ENCODE measurements at regions not wholly inside any gene's neighbourhood (a gene's known extent, or its start where the extent isn't known, plus 50 kb on each side); places are given as distances from the start of the nearest gene placed in this dataset.

DNA sequence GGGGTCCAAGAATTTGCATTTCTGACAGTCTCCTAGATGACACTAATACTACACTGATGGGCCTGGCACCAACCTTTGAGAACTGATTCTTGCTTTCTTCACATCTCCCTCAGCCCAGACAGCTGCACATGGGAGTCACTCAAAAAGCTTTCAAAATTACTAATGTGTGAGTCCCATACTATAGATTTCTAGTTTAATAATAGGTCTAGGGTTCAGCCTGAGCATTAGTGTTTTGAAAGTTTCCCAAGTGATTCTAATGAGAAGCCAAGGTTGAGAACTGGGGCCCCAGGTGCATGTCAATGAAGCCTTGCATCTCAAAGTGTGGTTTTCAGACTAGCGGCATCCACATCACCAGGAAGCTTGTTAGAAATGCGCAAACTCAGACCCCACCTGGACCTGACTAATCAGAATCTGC, 159.9 kb upstream of the CMC1 start:
- no peak overlapping the region for H3K27ac ChIP-seq
- ATAC-seq (no peak), DNase-seq (no peak)
- no peaks in the 10 kb centered on the region for H3K9me3 ChIP-seq
- no peaks in the 10 kb centered on the region for H3K4me1 ChIP-seq
- H3K4me3 ChIP-seq = no peak overlapping the region
- WGBS, 3 donors = 77 to 87% (median 81%) methylated on average over 2 of the region's 2 CpGs
- no peaks in the 10 kb centered on the region for H3K27me3 ChIP-seq (ENCODE audit: insufficient read depth in 3 of 3, low read length in 2 of 3)
- H3K36me3 ChIP-seq (ENCODE audit: insufficient read depth in 1 of 2, low read depth in 1 of 2) = no peaks in the 10 kb centered on the region
- intact Hi-C loops (cut with DNase I) = no loop called here
- TF ChIP-seq, protein P1, sequence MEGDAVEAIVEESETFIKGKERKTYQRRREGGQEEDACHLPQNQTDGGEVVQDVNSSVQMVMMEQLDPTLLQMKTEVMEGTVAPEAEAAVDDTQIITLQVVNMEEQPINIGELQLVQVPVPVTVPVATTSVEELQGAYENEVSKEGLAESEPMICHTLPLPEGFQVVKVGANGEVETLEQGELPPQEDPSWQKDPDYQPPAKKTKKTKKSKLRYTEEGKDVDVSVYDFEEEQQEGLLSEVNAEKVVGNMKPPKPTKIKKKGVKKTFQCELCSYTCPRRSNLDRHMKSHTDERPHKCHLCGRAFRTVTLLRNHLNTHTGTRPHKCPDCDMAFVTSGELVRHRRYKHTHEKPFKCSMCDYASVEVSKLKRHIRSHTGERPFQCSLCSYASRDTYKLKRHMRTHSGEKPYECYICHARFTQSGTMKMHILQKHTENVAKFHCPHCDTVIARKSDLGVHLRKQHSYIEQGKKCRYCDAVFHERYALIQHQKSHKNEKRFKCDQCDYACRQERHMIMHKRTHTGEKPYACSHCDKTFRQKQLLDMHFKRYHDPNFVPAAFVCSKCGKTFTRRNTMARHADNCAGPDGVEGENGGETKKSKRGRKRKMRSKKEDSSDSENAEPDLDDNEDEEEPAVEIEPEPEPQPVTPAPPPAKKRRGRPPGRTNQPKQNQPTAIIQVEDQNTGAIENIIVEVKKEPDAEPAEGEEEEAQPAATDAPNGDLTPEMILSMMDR (IDR thresholded peaks at IDR 0.05) = no peak

DNA sequence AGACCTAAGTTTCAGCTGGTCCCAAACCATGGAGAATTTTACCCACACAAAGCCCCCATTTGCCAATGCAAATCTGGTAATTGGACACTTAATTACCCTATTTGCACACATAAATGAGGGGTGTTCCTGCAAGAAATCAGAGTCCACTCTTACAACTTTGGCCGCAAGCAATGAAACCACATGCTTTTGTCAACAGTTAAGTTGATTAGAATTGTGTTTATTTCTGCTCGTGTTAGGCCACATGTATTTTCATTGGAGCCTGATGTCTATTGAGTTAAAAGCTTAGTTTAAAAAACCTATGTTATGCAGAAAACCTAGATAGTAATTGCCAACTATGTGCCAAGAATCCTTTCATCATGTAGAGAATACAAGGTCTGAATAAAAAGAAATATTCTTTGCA, 153.8 kb upstream of the CMC1 start:
- Histone ChIP-seq H3K36me3 (ENCODE audit: insufficient read depth in 1 of 2, low read depth in 1 of 2) (no peaks in the 10 kb centered on the region), H3K9me3 (no peaks in the 10 kb centered on the region), H3K4me1 (no peaks in the 10 kb centered on the region), H3K27ac (no peak overlapping the region), H3K27me3 (ENCODE audit: insufficient read depth in 3 of 3, low read length in 2 of 3) (no peaks in the 10 kb centered on the region), H3K4me3 (no peak overlapping the region)
- intact Hi-C loops (cut with DNase I) = no loop called here
- 82 to 88% (median 83%) methylated on average over 2 of the region's 2 CpGs for WGBS, 3 donors
- TF ChIP-seq, protein P1 (IDR thresholded peaks at IDR 0.05) = no peak
- DNase-seq (no peak), ATAC-seq (no peak)

DNA sequence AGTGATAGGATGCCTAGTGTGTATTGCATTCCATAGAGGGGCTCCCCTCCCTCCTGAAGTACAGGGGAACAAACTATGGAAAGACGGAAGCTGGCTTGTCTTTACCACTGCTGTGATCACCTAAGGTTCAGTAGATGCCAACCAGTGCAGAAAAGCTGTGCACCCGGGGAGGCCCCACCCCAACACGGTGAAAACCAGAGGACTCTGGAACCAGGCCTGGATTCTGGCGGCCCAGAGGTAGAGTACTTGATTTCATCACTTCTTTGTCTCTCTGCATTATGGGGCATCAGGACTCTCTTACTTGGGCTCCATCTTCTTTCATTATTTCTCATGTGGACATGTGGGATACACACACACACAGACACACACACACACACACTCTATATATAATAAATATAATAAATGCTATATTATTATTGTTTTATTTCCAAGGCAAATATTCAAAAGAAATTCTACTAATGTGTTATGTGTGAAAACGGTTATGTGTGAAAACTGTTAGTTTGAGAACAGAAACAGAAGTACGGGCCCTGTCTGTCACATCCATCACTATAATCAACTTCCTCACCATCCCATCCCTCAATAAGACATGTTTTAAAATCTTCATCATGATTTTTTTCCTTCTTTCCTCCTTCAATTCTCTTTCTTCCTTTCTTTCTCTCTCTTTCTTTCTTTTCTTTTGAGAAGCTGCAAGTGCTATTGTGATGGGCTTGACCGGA, 152.4 kb upstream of the CMC1 start:
- Histone ChIP-seq H3K4me3 (no peak overlapping the region), H3K27me3 (ENCODE audit: insufficient read depth in 3 of 3, low read length in 2 of 3) (no peaks in the 10 kb centered on the region), H3K4me1 (no peaks in the 10 kb centered on the region), H3K9me3 (no peaks in the 10 kb centered on the region), H3K36me3 (ENCODE audit: insufficient read depth in 1 of 2, low read depth in 1 of 2) (no peaks in the 10 kb centered on the region), H3K27ac (no peak overlapping the region)
- 87 to 90% (median 88%) methylated on average over 7 of the region's 7 CpGs for WGBS, 3 donors
- ATAC-seq = no peak
- intact Hi-C loops (cut with DNase I) = no loop called here
- DNase-seq = no peak
- TF ChIP-seq, protein P1 (IDR thresholded peaks at IDR 0.05) = no peak

DNA sequence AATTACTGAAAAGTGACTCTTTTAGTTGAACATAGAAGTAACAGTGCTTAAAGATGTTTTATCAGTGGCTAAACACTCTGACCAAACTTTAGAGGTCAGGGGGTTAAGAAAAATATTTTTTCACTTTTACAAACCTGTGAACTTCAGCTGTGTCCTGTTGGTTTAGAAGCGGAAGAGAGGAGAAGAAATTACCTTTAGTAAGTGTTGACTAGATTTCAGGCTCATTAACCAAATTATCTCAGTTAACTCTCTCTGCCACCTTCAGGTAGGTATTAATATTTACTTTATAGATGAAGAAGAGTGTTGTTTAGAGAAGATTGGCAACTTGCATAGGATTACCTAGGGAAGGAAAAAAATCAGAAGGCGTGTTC, 151.9 kb upstream of the CMC1 start:
- DNase-seq (no peak), ATAC-seq (no peak)
- WGBS, 3 donors = 88 to 91% (median 90%) methylated on average over 2 of the region's 2 CpGs
- no peaks in the 10 kb centered on the region for H3K27me3 ChIP-seq (ENCODE audit: insufficient read depth in 3 of 3, low read length in 2 of 3)
- H3K4me1 ChIP-seq = no peaks in the 10 kb centered on the region
- no peak overlapping the region for H3K27ac ChIP-seq
- H3K36me3 ChIP-seq (ENCODE audit: insufficient read depth in 1 of 2, low read depth in 1 of 2) = no peaks in the 10 kb centered on the region
- no peak overlapping the region for H3K4me3 ChIP-seq
- intact Hi-C loops (cut with DNase I) = no loop called here
- TF ChIP-seq, protein P1 (IDR thresholded peaks at IDR 0.05) = no peak
- no peaks in the 10 kb centered on the region for H3K9me3 ChIP-seq

DNA sequence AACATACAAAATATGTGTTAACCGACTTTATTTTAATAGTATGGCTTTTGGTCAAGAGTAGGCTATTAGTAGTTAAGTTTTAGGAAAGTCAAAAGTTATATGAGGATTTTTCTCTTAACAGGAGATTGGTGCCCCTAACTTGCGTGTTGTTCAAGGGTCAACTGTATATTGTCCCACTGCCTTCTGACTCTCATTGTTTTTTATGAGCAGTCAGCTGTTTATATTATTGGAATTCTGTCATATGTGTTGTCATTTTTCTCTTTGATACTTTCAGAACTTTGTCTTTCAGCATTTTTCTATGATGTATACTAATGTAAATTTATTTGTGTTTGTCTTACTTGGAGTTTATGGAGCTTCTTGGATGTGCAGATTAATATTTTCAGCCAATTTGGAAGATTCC, 142.1 kb upstream of the CMC1 start:
- Histone ChIP-seq H3K27me3 (ENCODE audit: insufficient read depth in 3 of 3, low read length in 2 of 3) (no peaks in the 10 kb centered on the region), H3K4me1 (no peaks in the 10 kb centered on the region), H3K4me3 (no peak overlapping the region), H3K36me3 (ENCODE audit: insufficient read depth in 1 of 2, low read depth in 1 of 2) (no peaks in the 10 kb centered on the region), H3K27ac (no peak overlapping the region), H3K9me3 (peaks cover 15% of the 10 kb centered on the region)
- no peak for ATAC-seq
- intact Hi-C loops (cut with DNase I) = no loop called here
- TF ChIP-seq, protein P1 (IDR thresholded peaks at IDR 0.05) = no peak
- WGBS, 3 donors = 93 to 95% (median 95%) methylated on average over 2 of the region's 2 CpGs
- DNase-seq = no peak
